MG63 (cell line): ENCODE measurements at regions not wholly inside any gene's neighbourhood (a gene's known extent, or its start where the extent isn't known, plus 50 kb on each side); places are given as distances from the start of the nearest gene placed in this dataset.
"Not testable (repeated sequence)": the region's sequence is repeated elsewhere in the genome, so short reads cannot be mapped to it uniquely, and the experiment has no call there.

Source experiments
- DNase-seq: peaks from one replicate; pipeline ENCODE4 v3.0.0-alpha.2; 2020
- H3K27me3 ChIP-seq: fragments of 250-450 bp; sonication (Bioruptor Pico); 2 replicates; pipeline ENCODE4 v1.5.1; 2020; ENCODE audit warnings: mild to moderate bottlenecking, moderate library complexity
- H3K36me3 ChIP-seq: fragments of 250-450 bp; sonication (Bioruptor Pico); 2 replicates; pipeline ENCODE4 v1.5.1; 2020; ENCODE audit warnings: mild to moderate bottlenecking, moderate library complexity
- H3K4me3 ChIP-seq: fragments of 250-450 bp; sonication (Bioruptor Pico); 2 replicates; pipeline ENCODE4 v1.5.1; 2020; ENCODE audit warnings: mild to moderate bottlenecking, moderate library complexity
- H3K9me3 ChIP-seq: fragments of 250-450 bp; sonication (Bioruptor Pico); 2 replicates; pipeline ENCODE4 v1.5.1; 2020; ENCODE audit warnings: mild to moderate bottlenecking, moderate library complexity

DNA sequence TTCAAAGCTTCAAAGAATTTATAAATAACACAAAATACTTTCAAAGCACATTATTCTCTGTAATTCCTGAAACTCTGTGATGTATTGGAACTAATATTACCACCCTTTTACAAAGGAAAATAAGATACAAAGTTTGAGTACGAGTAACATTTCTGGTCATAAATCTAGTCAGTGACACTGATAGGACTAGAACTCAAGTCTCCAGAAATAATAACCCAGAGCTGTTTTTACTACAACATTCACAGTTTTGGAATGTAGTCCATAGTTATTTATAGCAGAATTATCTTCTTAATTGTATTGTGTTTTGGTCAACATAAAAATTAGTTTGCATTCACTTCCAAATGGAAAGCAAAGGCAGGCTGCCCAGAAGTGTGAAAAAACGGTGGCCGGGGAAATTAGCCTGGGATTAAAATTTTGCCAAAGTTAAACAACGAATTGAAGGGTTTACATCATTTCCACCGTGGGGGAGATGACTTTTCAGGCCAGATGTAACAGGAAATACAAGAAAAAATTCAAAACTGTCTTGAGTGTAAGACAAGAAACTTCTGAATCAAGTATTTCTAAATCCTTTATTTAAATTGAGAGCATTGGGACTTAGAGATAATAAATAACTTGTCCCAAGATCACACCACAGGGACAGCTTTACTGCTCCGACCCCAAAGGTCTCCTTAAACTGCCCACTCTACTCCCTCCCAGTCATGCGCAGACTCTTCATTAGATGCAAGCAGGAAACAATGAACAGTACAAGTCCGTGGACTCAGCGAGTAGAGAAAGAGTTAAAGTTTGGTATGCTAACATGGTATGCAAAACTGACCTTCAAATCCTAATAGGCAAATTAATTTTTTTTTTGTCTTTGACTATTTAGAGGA lies 74.3 kb upstream of the VGLL4 start:
- H3K27me3 ChIP-seq = no peaks in the 10 kb centered on the region

DNA sequence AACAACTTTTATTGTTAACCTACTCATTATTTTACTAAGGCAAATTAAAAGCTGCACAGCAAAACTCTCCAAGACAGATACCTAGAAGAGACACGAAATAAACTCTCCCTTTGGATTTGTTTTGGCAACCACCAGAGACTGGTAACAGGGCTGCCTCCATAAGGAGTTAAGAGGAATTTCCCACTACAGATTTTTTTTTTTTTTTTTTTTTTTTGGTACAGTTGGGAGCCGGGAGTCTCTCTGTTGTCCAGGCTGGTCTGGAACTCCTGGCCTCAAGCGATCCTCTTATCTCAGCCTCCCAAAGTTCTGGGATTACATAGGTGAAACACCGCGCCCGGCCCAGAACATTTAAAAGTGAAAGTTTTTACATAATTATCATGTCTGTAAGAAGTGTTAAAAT lies 73.6 kb upstream of the VGLL4 start:
- H3K9me3 ChIP-seq = no peaks in the 10 kb centered on the region
- peak overlapping the region; percentile 64 for H3K4me3 ChIP-seq
- H3K36me3 ChIP-seq = no peaks in the 10 kb centered on the region
- DNase-seq = no peak
- H3K27me3 ChIP-seq = no peaks in the 10 kb centered on the region

More for the DNA sequence above, 74.3 kb upstream of the VGLL4 start:
- Histone ChIP-seq H3K36me3 (no peaks in the 10 kb centered on the region), H3K9me3 (no peaks in the 10 kb centered on the region), H3K4me3 (peak overlapping the region; percentile 64)
- no peak for DNase-seq

GRCh38 chr3:11716573-11717290 lies 73.0 kb upstream of the VGLL4 start:
- Histone ChIP-seq H3K9me3 (no peaks in the 10 kb centered on the region), H3K36me3 (no peaks in the 10 kb centered on the region), H3K27me3 (no peaks in the 10 kb centered on the region), H3K4me3 (peak overlapping the region; percentile 7; the same call in 1 of the 2 replicates)
- no peak for DNase-seq

DNA sequence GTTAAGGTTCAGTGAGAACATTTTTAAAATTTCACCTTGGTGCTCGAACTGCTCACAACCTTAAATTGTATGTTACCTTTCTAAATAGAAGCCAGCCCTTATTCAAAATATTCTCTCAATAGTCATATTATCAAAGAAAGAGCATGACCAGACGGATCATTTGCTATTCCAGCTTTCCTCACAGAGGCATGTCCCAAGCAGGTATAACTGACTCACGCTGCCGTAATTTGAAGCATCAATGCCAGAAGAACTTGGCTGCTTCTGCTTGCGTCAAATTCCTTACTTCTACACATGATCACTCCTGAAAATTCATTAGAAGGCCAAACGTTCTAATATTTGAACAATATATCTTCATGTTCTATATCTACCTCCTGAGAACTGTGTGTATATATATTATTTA lies 69.5 kb upstream of the VGLL4 start:
- DNase-seq = no peak
- H3K36me3 ChIP-seq = no peaks in the 10 kb centered on the region
- H3K4me3 ChIP-seq = no peak overlapping the region
- H3K27me3 ChIP-seq = no peaks in the 10 kb centered on the region
- H3K9me3 ChIP-seq = no peaks in the 10 kb centered on the region

- Histone ChIP-seq H3K4me3 (no peak overlapping the region), H3K9me3 (no peaks in the 10 kb centered on the region), H3K27me3 (no peaks in the 10 kb centered on the region), H3K36me3 (no peaks in the 10 kb centered on the region)
- DNase-seq = no peak
These were observed 68.9 kb upstream of the VGLL4 start for GRCh38 chr3:11712646-11713045.

- no peak overlapping the region for H3K4me3 ChIP-seq
- no peaks in the 10 kb centered on the region for H3K9me3 ChIP-seq
- no peak for DNase-seq
These were observed 68.2 kb upstream of the VGLL4 start for GRCh38 chr3:11711876-11712275.

DNA sequence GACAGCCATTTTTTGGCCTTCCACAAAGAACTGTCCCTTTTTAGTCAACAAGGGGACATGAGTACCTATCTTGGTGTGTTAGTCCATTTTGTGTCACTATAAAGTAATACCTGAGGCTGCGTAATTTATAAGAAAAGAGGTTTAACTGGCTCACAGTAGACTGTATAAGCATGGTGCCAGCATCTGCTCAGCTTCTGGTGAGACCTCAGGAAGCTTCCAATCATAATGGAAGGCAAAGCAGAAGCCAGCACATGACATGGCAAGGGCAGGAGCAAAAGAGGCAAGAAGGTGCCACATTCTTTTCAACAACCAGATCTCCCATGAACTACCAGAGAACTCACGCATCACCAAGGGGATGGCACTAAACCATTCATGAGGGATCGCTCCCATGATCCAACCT lies 66.1 kb upstream of the VGLL4 start:
- H3K9me3 ChIP-seq = no peaks in the 10 kb centered on the region
- no peak for DNase-seq

More at GRCh38 chr3:11711876-11712275, 68.2 kb upstream of the VGLL4 start:
- no peaks in the 10 kb centered on the region for H3K36me3 ChIP-seq
- no peaks in the 10 kb centered on the region for H3K27me3 ChIP-seq

GRCh38 chr3:11707084-11707483 lies 63.4 kb upstream of the VGLL4 start:
- not testable (repeated sequence) for H3K27me3 ChIP-seq, DNase-seq, H3K4me3 ChIP-seq, H3K36me3 ChIP-seq, H3K9me3 ChIP-seq

More for the DNA sequence above, 66.1 kb upstream of the VGLL4 start:
- no peaks in the 10 kb centered on the region for H3K27me3 ChIP-seq
- H3K4me3 ChIP-seq = no peak overlapping the region
- no peaks in the 10 kb centered on the region for H3K36me3 ChIP-seq

GRCh38 chr3:11706604-11707003 lies 62.9 kb upstream of the VGLL4 start:
- no peaks in the 10 kb centered on the region for H3K9me3 ChIP-seq
- no peaks in the 10 kb centered on the region for H3K36me3 ChIP-seq
- H3K4me3 ChIP-seq = no peak overlapping the region
- no peak for DNase-seq
- H3K27me3 ChIP-seq = no peaks in the 10 kb centered on the region

- no peak overlapping the region for H3K4me3 ChIP-seq
- no peak for DNase-seq
- no peaks in the 10 kb centered on the region for H3K36me3 ChIP-seq
- no peaks in the 10 kb centered on the region for H3K9me3 ChIP-seq
- H3K27me3 ChIP-seq = no peaks in the 10 kb centered on the region
These were observed 61.3 kb upstream of the VGLL4 start for GRCh38 chr3:11705049-11705448.

DNA sequence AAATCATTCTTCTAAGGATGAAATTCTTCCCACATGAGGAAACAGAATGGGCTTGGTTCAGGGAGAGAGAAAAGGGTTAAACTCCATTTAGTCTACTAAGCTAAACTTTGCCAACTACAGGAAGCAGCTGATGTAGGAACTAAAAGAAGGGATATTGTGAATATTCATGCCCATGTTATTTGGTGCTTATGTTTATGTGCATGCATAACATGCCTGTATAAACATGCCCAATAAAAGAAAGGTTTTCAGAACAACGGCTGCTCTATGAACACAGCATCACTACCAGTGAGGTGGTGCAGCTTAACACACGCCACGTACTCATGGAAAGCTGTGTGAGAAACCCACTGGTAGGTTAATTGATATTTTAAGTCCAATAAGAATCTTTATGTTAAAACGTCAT lies 59.4 kb upstream of the VGLL4 start:
- no peak for DNase-seq
- H3K36me3 ChIP-seq = no peaks in the 10 kb centered on the region
- no peaks in the 10 kb centered on the region for H3K9me3 ChIP-seq
- no peak overlapping the region for H3K4me3 ChIP-seq
- no peaks in the 10 kb centered on the region for H3K27me3 ChIP-seq

DNA sequence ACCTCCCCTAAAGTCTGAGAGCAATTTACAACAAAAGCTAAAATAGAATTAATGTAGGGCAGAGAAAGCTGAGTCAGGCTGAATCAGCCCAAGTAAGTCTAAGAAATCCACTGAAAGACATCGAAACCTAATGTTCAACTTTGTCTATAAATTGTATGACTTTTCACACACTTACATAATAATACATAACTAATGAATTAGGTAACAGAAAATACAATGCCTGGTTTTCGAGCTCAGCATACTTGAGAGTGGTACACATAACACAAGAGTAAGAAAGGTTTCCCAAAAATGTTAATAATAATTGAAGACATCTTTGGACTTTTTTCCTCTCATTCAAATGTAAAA lies 55.3 kb upstream of the VGLL4 start:
- DNase-seq = no peak
- Histone ChIP-seq H3K27me3 (no peaks in the 10 kb centered on the region), H3K9me3 (no peaks in the 10 kb centered on the region), H3K36me3 (no peaks in the 10 kb centered on the region), H3K4me3 (no peak overlapping the region)

GRCh38 chr3:11698326-11699082 lies 54.8 kb upstream of the VGLL4 start:
- Histone ChIP-seq H3K27me3 (no peaks in the 10 kb centered on the region), H3K4me3 (no peak overlapping the region), H3K36me3 (no peaks in the 10 kb centered on the region), H3K9me3 (no peaks in the 10 kb centered on the region)
- DNase-seq = no peak

GRCh38 chr3:11697701-11698100 lies 54.0 kb upstream of the VGLL4 start:
- Histone ChIP-seq H3K36me3 (no peaks in the 10 kb centered on the region), H3K27me3 (no peaks in the 10 kb centered on the region), H3K9me3 (no peaks in the 10 kb centered on the region), H3K4me3 (no peak overlapping the region)
- DNase-seq = no peak

DNA sequence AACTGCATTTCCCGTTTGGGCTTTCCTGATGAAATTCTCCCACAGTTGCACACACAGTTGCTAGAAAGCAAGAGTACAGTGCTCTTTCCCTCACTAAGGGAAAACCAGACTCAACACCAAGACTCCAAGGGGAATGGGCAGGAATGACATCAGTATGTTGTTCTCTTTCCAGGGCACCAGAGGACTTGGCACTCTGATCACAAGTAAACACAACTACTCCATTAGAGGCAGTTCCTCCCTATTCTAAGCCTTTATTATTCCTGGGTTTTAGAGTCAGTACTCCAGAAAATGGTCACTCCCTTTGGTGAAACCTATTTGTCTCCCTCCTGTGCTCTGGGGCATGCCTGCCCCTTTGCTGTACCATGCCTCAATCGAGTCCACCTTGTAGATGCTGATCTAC lies 52.3 kb upstream of the VGLL4 start:
- no peak for DNase-seq
- Histone ChIP-seq H3K9me3 (no peaks in the 10 kb centered on the region), H3K36me3 (no peaks in the 10 kb centered on the region), H3K27me3 (no peaks in the 10 kb centered on the region), H3K4me3 (no peak overlapping the region)
